RWPE2 (cell line): ENCODE measurements at regions not wholly inside any gene's neighbourhood (a gene's known extent, or its start where the extent isn't known, plus 50 kb on each side); places are given as distances from the start of the nearest gene placed in this dataset.
"Not testable (repeated sequence)": the region's sequence is repeated elsewhere in the genome, so short reads cannot be mapped to it uniquely, and the experiment has no call there.

Source experiments
- ATAC-seq: fragments of 200-7000 bp; cut with Tn5 transposase; 3 replicates; pipeline ENCODE4 v1.9.1; 2021; ENCODE audit warnings: low read depth
- DNase-seq: peaks from one replicate; pipeline ENCODE4 v3.0.0-alpha.2; 2020; ENCODE audit warnings: low spot score
- H3K27ac ChIP-seq: fragments of 450-650 bp; 2 replicates; pipeline ENCODE4 v1.5.1; 2017; ENCODE audit warnings: mild to moderate bottlenecking; ENCODE audit not compliant: poor library complexity, severe bottlenecking
- H3K27me3 ChIP-seq: fragments of 250-450 bp; sonication (Bioruptor Pico); 2 replicates; pipeline ENCODE4 v1.5.1; 2021; ENCODE audit warnings: mild to moderate bottlenecking, moderate library complexity; ENCODE audit not compliant: insufficient read depth, poor library complexity, severe bottlenecking
- H3K36me3 ChIP-seq: fragments of 250-450 bp; sonication (Bioruptor Pico); 2 replicates; pipeline ENCODE4 v1.5.1; 2020; ENCODE audit warnings: low read depth, mild to moderate bottlenecking, moderate library complexity
- H3K4me1 ChIP-seq: fragments of 250-450 bp; sonication (Bioruptor Pico); 2 replicates; pipeline ENCODE4 v1.5.1; 2021; ENCODE audit warnings: mild to moderate bottlenecking, moderate library complexity; ENCODE audit not compliant: insufficient read depth, poor library complexity, severe bottlenecking
- H3K4me3 ChIP-seq: fragments of 250-450 bp; sonication (Bioruptor Pico); 2 replicates; pipeline ENCODE4 v1.5.1; 2021; ENCODE audit warnings: mild to moderate bottlenecking, moderate library complexity; ENCODE audit not compliant: severe bottlenecking
- H3K9me3 ChIP-seq: fragments of 250-450 bp; sonication (Bioruptor Pico); 2 replicates; pipeline ENCODE4 v1.5.1; 2021; ENCODE audit warnings: mild to moderate bottlenecking, moderate library complexity; ENCODE audit not compliant: severe bottlenecking
- CTCF ChIP-seq: fragments of 450-650 bp; IDR thresholded peaks from one replicate; pipeline ENCODE4 v1.5.1; 2017; ENCODE audit warnings: mild to moderate bottlenecking, moderate library complexity; ENCODE audit not compliant: poor library complexity, severe bottlenecking

GRCh38 chr1:81506699-81507098, 294.0 kb upstream of the ADGRL2 start:
- no peak overlapping the region for H3K4me3 ChIP-seq
- DNase-seq = no peak
- H3K9me3 ChIP-seq = no peaks in the 10 kb centered on the region
- H3K36me3 ChIP-seq = no peaks in the 10 kb centered on the region
- no peak for TF ChIP-seq CTCF
- H3K27ac ChIP-seq = no peak overlapping the region
- ATAC-seq = no peak
- peaks cover 4% of the 10 kb centered on the region for H3K4me1 ChIP-seq
- H3K27me3 ChIP-seq = no peaks in the 10 kb centered on the region

GRCh38 chr1:81505831-81506230, 294.9 kb upstream of the ADGRL2 start:
- no peak for DNase-seq
- H3K4me3 ChIP-seq = no peak overlapping the region
- no peaks in the 10 kb centered on the region for H3K27me3 ChIP-seq
- H3K4me1 ChIP-seq = peaks cover 4% of the 10 kb centered on the region
- no peak for TF ChIP-seq CTCF
- H3K36me3 ChIP-seq = no peaks in the 10 kb centered on the region
- no peaks in the 10 kb centered on the region for H3K9me3 ChIP-seq
- H3K27ac ChIP-seq = no peak overlapping the region
- no peak for ATAC-seq

- not testable (repeated sequence) for H3K36me3 ChIP-seq, H3K9me3 ChIP-seq, H3K27ac ChIP-seq, ATAC-seq, DNase-seq, H3K27me3 ChIP-seq, H3K4me1 ChIP-seq, H3K4me3 ChIP-seq
Observed at GRCh38 chr1:81504820-81505219, 295.9 kb upstream of the ADGRL2 start.

- not testable (repeated sequence) for H3K36me3 ChIP-seq, ATAC-seq, H3K9me3 ChIP-seq, H3K4me3 ChIP-seq, H3K4me1 ChIP-seq, DNase-seq, H3K27me3 ChIP-seq, H3K27ac ChIP-seq
Observed at GRCh38 chr1:81502705-81503104, 298.0 kb upstream of the ADGRL2 start.

GRCh38 chr1:81501485-81501884, 299.2 kb upstream of the ADGRL2 start:
- not testable (repeated sequence) for H3K4me1 ChIP-seq, DNase-seq

GRCh38 chr1:81499487-81499886, 301.2 kb upstream of the ADGRL2 start:
- Histone ChIP-seq H3K36me3 (no peaks in the 10 kb centered on the region), H3K27me3 (no peaks in the 10 kb centered on the region), H3K4me3 (no peak overlapping the region), H3K9me3 (no peaks in the 10 kb centered on the region), H3K27ac (no peak overlapping the region), H3K4me1 (no peaks in the 10 kb centered on the region)
- no peak for DNase-seq
- no peak for ATAC-seq
- TF ChIP-seq CTCF = no peak

More at GRCh38 chr1:81501485-81501884, 299.2 kb upstream of the ADGRL2 start:
- not testable (repeated sequence) for H3K27ac ChIP-seq, H3K4me3 ChIP-seq, H3K9me3 ChIP-seq, H3K36me3 ChIP-seq, H3K27me3 ChIP-seq, ATAC-seq
